NCI-H1694 treated with DMSO at 0.1 percent for 48 hours (cell line): ENCODE measurements at regions not wholly inside any gene's neighbourhood (a gene's known extent, or its start where the extent isn't known, plus 50 kb on each side); places are given as distances from the start of the nearest gene placed in this dataset.
"Not testable (repeated sequence)": the region's sequence is repeated elsewhere in the genome, so short reads cannot be mapped to it uniquely, and the experiment has no call there.

Source experiments
- DNase-seq: peaks from one replicate; lab custom pipeline; 2025; lab: John Stamatoyannopoulos, UW

DNA sequence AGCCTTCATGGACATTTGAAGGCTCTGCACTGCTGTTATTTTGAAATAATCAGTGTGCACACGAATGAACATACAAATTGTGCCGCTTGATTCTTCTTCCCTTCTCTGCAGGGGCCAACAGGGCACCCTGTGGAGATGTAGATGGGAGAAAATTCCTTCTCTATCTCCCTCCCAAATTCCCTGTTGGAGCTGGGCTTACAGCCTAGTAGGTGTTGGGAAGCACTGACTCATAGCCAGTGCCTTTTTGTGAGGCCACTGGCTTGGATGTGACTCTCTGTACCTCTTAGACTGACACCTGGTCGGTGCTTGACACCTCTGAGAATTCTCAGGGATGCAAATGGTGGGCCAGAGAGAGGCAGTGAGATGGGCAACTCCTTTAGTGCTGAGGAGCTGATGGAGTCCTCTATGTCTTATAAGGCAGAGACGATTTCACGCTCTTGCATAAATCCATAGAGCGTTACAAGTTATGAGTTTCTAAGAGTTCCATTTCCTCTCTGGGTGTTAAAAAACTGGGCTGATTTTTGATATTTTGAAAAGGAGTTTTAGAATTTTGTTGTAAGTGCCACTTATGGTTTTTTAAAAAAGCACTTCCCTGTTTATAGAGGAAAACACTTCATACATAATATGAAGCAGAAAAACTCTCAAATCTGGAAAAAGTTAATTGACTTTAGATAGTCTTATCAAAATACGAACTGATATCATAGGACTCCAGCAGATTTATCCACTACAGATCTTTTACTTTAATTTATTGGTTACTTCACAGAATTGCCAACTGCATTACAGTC lies 89.8 kb upstream of the MAP3K7 start:
- DNase-seq: no peak

DNA sequence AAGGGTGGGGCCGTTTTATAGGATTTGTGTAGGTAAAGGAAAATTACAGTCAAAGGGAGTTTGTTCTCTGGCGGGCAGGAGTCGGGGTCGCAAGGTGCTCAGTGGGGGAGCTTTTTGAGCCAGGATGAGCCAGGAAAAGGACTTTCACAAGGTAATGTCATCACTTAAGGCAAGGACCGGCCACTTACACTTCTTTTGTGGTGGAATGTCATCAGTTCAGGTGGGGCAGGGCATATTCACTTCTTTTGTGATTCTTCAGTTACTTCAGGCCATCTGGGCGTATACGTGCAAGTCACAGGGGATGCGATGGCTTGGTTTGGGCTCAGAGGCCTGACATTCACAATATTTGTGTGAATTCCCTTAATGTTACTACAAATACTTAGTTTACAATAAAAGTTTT lies 88.2 kb upstream of the MAP3K7 start:
- not testable (repeated sequence) for DNase-seq

- DNase-seq: not testable (repeated sequence)
These were observed 87.2 kb upstream of the MAP3K7 start for GRCh38 chr6:90674077-90674476.

DNA sequence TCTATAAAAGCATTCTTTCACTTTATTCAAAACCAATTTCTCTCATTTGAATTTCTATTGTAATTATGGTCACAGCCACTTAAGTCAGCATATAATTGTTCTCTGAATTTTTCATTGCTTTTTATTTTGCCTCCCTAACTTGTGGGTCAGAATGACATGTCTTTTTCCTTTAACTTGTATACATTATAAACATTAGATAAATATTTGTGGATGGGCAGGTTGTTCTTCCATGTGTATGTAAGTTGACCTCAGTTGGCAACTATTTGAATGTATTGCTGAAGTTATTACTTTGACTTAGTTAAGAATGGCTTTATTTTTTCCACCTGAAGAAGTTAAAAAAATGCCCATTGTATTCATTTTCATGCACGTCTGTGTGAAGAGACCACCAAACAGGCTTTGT lies 83.0 kb upstream of the MAP3K7 start:
- DNase-seq: no peak

- no peak for DNase-seq
These were observed 82.5 kb upstream of the MAP3K7 start for GRCh38 chr6:90669420-90669819.

GRCh38 chr6:90668141-90668540 lies 81.3 kb upstream of the MAP3K7 start:
- no peak for DNase-seq

DNA sequence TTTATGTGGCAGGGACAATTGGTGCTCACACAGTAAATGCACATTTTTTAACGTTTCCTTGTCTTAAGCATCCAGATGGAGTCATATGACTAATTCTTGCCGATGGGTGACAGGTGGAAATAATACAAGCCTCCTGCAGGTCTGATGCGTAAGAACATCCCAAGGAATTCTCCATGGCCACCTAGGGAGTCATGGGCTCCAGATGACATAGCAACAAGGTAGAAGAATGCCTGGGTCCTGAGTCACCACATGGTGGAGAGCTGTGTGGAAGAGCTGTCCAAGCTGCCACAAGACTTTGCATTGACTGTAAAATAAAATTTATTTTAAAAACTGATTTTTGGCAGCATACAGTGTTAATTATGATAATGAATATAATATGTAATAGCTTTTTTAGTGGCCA lies 77.0 kb upstream of the MAP3K7 start:
- no peak for DNase-seq

DNA sequence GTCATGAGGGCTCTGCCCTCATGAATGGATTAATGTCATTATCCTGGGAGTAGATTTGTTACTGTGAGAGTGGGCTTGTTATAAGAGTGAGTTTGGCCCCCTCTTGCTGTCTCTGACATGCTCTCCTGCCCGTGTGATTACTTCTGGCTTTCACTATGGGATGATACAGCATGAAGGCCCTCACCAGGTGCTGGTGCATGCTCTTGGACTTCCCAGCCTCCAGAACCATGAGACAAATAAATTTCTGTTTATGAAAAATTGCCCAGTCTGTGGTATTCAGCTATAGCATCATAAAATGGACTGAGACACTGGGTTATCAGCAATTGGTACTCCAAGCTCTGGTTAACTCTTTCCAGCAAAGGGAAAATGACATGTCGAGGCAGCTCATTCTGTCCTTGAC lies 76.2 kb upstream of the MAP3K7 start:
- no peak for DNase-seq

DNA sequence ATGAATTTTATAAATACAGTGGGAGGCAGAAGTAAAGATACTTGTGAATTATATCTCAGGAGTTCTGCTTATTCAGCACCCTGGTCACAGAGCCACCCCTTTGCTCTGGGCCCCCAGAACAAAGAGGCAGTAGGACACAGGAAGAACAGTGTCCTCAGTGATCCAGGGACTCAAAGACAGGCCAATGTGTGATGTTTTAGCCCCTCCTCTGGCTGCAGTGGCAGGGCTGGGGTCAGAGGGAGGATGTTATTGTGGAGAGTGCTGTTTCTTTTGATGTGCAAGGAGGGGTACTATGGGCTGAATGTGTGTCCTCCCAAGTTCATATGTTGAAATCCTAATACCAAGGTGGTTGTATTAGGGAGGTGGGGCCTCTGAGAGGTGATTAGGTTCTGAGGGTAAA lies 74.1 kb upstream of the MAP3K7 start:
- DNase-seq: no peak

- no peak for DNase-seq
These were observed 71.6 kb upstream of the MAP3K7 start for GRCh38 chr6:90658497-90658896.

DNA sequence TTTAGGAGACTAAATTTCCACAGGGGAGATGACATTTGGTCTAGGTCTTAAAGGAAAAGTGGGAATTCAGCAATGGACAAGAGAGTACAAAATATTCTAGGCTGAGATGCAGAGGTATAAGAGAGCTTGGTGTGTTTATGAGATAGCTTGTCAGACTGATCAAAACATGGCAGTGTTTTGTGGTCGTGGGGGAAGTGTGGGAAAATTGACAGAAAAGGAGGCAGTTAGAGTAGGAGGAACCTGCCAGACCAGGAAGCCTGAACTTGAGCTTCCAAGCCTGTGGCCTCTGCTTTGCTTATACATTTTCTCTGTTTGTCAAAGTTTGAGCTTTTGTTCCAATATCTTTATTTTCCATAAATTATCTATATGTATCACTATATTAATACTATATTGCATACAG lies 69.5 kb upstream of the MAP3K7 start:
- no peak for DNase-seq

- DNase-seq: no peak
These were observed 67.9 kb upstream of the MAP3K7 start for GRCh38 chr6:90654806-90655205.

DNA sequence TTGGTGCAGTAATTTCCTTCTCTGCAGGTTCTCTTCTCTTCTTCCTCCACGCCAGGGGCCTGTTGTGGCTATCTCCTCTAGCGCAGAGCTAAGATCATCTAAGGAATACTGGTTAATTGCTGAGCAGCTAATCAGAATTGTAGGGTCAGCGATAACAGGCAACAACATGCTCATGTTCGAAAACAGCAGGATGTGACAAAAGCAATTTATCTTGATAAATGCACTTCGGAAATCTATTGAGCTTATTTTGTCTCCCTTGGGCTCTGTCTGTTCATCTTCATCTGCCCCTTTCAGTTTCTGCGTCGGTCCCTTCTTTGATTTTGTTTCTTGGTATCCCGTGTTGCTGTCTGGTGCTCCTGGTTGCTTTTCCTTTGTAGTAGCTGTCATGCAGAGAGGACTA lies 67.3 kb upstream of the MAP3K7 start:
- DNase-seq: no peak

DNA sequence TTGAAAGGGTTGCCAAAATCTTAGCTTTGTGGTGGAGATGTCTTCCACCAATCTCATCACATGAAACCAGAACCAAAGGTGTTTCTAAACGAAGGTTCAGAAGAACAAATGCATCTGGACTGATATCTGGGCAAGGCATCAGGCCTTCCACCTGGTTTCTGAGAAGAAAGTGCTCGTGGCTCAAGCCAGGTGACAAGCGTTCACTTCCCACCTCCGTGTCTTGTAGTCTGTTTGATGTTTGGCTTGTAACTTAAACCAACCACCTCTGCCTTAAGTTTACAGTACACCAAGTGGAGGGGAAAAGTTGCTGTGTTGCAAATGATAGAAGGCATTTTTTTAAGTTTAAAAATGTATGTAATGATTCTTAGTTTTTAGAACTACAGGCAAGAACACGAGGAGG lies 66.9 kb upstream of the MAP3K7 start:
- DNase-seq: no peak

GRCh38 chr6:90650041-90650940 lies 63.4 kb upstream of the MAP3K7 start:
- no peak for DNase-seq

- DNase-seq: no peak
These were observed 62.0 kb upstream of the MAP3K7 start for GRCh38 chr6:90648873-90649272.

DNA sequence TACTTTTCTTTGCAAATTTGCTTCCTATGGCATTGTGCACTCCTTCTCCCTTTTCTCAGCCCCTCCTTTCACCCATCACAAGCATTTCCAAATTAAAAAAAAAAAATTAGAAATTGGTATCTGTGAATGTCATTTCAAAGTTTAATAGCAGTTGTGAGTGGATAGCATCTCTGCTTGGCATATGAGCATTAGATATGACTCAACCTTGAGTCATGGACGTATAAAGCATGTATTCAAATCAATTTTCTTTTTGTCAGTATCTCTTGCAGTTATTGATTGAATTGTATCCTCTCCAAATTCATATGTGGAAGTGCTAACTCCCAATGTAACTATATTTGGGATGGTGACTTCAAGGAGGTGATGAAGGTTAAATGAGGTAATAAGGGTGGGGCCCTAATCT lies 60.1 kb upstream of the MAP3K7 start:
- no peak for DNase-seq

- DNase-seq: no peak
These were observed 58.8 kb upstream of the MAP3K7 start for GRCh38 chr6:90645634-90646033.

DNA sequence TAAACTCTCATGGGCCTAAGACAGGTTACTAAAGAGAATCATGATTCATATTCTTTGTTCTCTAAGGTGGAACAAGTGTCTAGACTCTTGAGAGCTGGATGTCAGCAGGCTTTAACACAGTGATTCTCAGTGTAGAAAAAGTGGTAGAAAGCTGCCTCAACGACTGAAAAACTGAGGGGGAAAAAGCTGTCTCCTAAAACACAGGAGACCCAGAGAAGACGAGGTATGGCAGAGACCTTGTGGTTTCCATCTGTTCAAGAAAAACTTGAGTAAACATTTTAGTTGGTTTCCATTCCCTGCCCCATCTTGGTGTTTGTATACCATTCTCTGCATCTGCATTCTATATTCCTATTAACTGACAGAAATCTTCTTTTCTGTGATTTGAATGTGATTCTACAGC lies 57.6 kb upstream of the MAP3K7 start:
- no peak for DNase-seq

- DNase-seq: no peak
These were observed 56.5 kb upstream of the MAP3K7 start for GRCh38 chr6:90643381-90643780.

GRCh38 chr6:90637320-90637719 lies 50.4 kb upstream of the MAP3K7 start:
- no peak for DNase-seq
